BE2C (cell line): ENCODE measurements at regions not wholly inside any gene's neighbourhood (a gene's known extent, or its start where the extent isn't known, plus 50 kb on each side); places are given as distances from the start of the nearest gene placed in this dataset.

ENCODE experiments used
- DNase-seq: peaks from one replicate; pipeline ENCODE4 v3.0.0-alpha.2; 2020
- H3K27me3 ChIP-seq: fragments of 250-450 bp; sonication (Bioruptor Pico); 2 replicates; pipeline ENCODE4 v1.5.1; 2020; ENCODE audit warnings: mild to moderate bottlenecking
- H3K36me3 ChIP-seq: fragments of 250-450 bp; sonication (Bioruptor Pico); 2 replicates; pipeline ENCODE4 v1.5.1; 2020; ENCODE audit warnings: mild to moderate bottlenecking
- H3K4me1 ChIP-seq: fragments of 250-450 bp; sonication (Bioruptor Pico); 2 replicates; pipeline ENCODE4 v1.5.1; 2020
- H3K4me3 ChIP-seq: 2 replicates; pipeline ENCODE4 v1.5.1; 2011; ENCODE audit warnings: low read depth, low read length
- H3K9me3 ChIP-seq: fragments of 250-450 bp; sonication (Bioruptor Pico); 2 replicates; pipeline ENCODE4 v1.5.1; 2020
- CTCF ChIP-seq: IDR thresholded peaks from 2 replicates; pipeline ENCODE4 v1.5.1; 2012; ENCODE audit warnings: mild to moderate bottlenecking, low read depth, low read length

- Histone ChIP-seq H3K27me3 (no peaks in the 10 kb centered on the region), H3K36me3 (no peaks in the 10 kb centered on the region), H3K4me3 (no peak overlapping the region), H3K9me3 (peaks cover 3% of the 10 kb centered on the region; the same call in 1 of the 2 replicates), H3K4me1 (no peaks in the 10 kb centered on the region)
- DNase-seq = no peak
- no peak for TF ChIP-seq CTCF
Observed at GRCh38 chr11:95589893-95590612, 199.5 kb downstream of the FAM76B start.

GRCh38 chr11:95588821-95589220, 200.8 kb downstream of the FAM76B start:
- no peaks in the 10 kb centered on the region for H3K36me3 ChIP-seq
- no peak for DNase-seq
- TF ChIP-seq CTCF = no peak
- H3K9me3 ChIP-seq = peaks cover 3% of the 10 kb centered on the region; the same call in 1 of the 2 replicates
- H3K4me3 ChIP-seq = no peak overlapping the region
- H3K27me3 ChIP-seq = no peaks in the 10 kb centered on the region
- no peaks in the 10 kb centered on the region for H3K4me1 ChIP-seq

GRCh38 chr11:95586661-95587060, 202.9 kb downstream of the FAM76B start:
- Histone ChIP-seq H3K4me1 (no peaks in the 10 kb centered on the region), H3K36me3 (no peaks in the 10 kb centered on the region), H3K27me3 (no peaks in the 10 kb centered on the region), H3K9me3 (peaks cover 3% of the 10 kb centered on the region; the same call in 1 of the 2 replicates), H3K4me3 (no peak overlapping the region)
- no peak for DNase-seq
- TF ChIP-seq CTCF = no peak

GRCh38 chr11:95586155-95586554, 203.4 kb downstream of the FAM76B start:
- Histone ChIP-seq H3K36me3 (no peaks in the 10 kb centered on the region), H3K4me3 (no peak overlapping the region), H3K9me3 (peaks cover 3% of the 10 kb centered on the region; the same call in 1 of the 2 replicates), H3K27me3 (no peaks in the 10 kb centered on the region), H3K4me1 (no peaks in the 10 kb centered on the region)
- DNase-seq = no peak
- no peak for TF ChIP-seq CTCF

- TF ChIP-seq CTCF = no peak
- Histone ChIP-seq H3K27me3 (no peaks in the 10 kb centered on the region), H3K36me3 (no peaks in the 10 kb centered on the region)
Observed at GRCh38 chr11:95585752-95586077, 203.9 kb downstream of the FAM76B start.

GRCh38 chr11:95585069-95585751, 204.4 kb downstream of the FAM76B start:
- Histone ChIP-seq H3K4me1 (no peaks in the 10 kb centered on the region), H3K36me3 (no peaks in the 10 kb centered on the region), H3K9me3 (peaks cover under 1% of the 10 kb centered on the region; the same call in 1 of the 2 replicates), H3K4me3 (no peak overlapping the region), H3K27me3 (no peaks in the 10 kb centered on the region)
- TF ChIP-seq CTCF = no peak
- DNase-seq = no peak

More at GRCh38 chr11:95585752-95586077, 203.9 kb downstream of the FAM76B start:
- no peak for DNase-seq
- Histone ChIP-seq H3K4me1 (no peaks in the 10 kb centered on the region), H3K9me3 (peaks cover 3% of the 10 kb centered on the region; the same call in 1 of the 2 replicates), H3K4me3 (no peak overlapping the region)
